Keratinocyte (primary cell): ENCODE measurements at regions not wholly inside any gene's neighbourhood (a gene's known extent, or its start where the extent isn't known, plus 50 kb on each side); places are given as distances from the start of the nearest gene placed in this dataset.

Experiments used
- DNase-seq: peaks from one replicate; pipeline ENCODE4 v3.0.0-alpha.2; 2011; ENCODE audit warnings: low read depth, missing footprints, low spot score
- FAIRE-seq: peaks from 2 replicates; lab custom pipeline; 2011; peaks lifted over from hg19 to GRCh38; lab: Jason Lieb, UNC
- H2AFZ ChIP-seq: 2 replicates; pipeline ENCODE4 v1.6.0; 2012; ENCODE audit warnings: low read length, control low read depth, inconsistent platforms; ENCODE audit not compliant: control insufficient read depth
- H3K27ac ChIP-seq: 2 replicates; pipeline ENCODE4 v1.5.1; 2011; ENCODE audit warnings: low read length; ENCODE audit not compliant: control insufficient read depth, insufficient read depth
- H3K27me3 ChIP-seq: 3 replicates; pipeline ENCODE4 v1.6.0; 2011; ENCODE audit warnings: low read length; ENCODE audit not compliant: control insufficient read depth, insufficient read depth; ENCODE audit errors: extremely low read depth
- H3K36me3 ChIP-seq, 2 experiments: 2 replicates in 1 of 2; 3 replicates in 1 of 2; pipeline ENCODE4 v1.5.1; 2011; ENCODE audit warnings: low read length in 2 of 2, mild to moderate bottlenecking in 1 of 2; ENCODE audit not compliant: control insufficient read depth in 2 of 2, insufficient read depth in 2 of 2; ENCODE audit errors: extremely low read depth in 1 of 2
- H3K4me1 ChIP-seq: 3 replicates; pipeline ENCODE4 v1.5.1; 2011; ENCODE audit warnings: low read length; ENCODE audit not compliant: control insufficient read depth, insufficient read depth; ENCODE audit errors: extremely low read depth
- H3K4me2 ChIP-seq: 3 replicates; pipeline ENCODE4 v1.6.0; 2011; ENCODE audit warnings: low read depth, low read length; ENCODE audit not compliant: control insufficient read depth, insufficient read depth; ENCODE audit errors: extremely low read depth
- H3K4me3 ChIP-seq, 3 experiments: fragments of 200-600 bp in 1 of 3; sonication (generic) in 1 of 3; 2 replicates in 2 of 3; 3 replicates in 1 of 3; pipeline ENCODE4 v1.5.1; 2011 to 2016; ENCODE audit warnings: low read length in 3 of 3, mild to moderate bottlenecking in 3 of 3, control low read depth in 2 of 3, inconsistent platforms in 1 of 3, low read depth in 1 of 3, mixed read lengths in 1 of 3, mixed run types in 1 of 3, moderate library complexity in 1 of 3; ENCODE audit not compliant: control insufficient read depth in 2 of 3, insufficient read depth in 2 of 3; ENCODE audit errors: extremely low read depth in 1 of 3
- H3K79me2 ChIP-seq: 2 replicates; pipeline ENCODE4 v1.6.0; 2012; ENCODE audit warnings: low read length; ENCODE audit not compliant: control insufficient read depth, insufficient read depth
- H3K9ac ChIP-seq: 3 replicates; pipeline ENCODE4 v1.6.0; 2011; ENCODE audit warnings: low read length; ENCODE audit not compliant: control insufficient read depth, insufficient read depth; ENCODE audit errors: extremely low read depth
- H3K9me1 ChIP-seq: 3 replicates; pipeline ENCODE4 v1.6.0; 2011; ENCODE audit warnings: low read length; ENCODE audit not compliant: control insufficient read depth, insufficient read depth; ENCODE audit errors: extremely low read depth
- H3K9me3 ChIP-seq: 2 replicates; pipeline ENCODE4 v1.5.1; 2012; ENCODE audit warnings: low read depth, low read length; ENCODE audit not compliant: control insufficient read depth
- H4K20me1 ChIP-seq: 3 replicates; pipeline ENCODE4 v1.6.0; 2011; ENCODE audit warnings: low read length; ENCODE audit not compliant: control insufficient read depth, insufficient read depth; ENCODE audit errors: extremely low read depth
- EZH2 ChIP-seq: IDR thresholded peaks from one replicate; pipeline ENCODE4 v1.6.1; 2012; ENCODE audit warnings: inconsistent platforms, mild to moderate bottlenecking, low read length, moderate library complexity
- dilution Hi-C: fragments of 300-500 bp; cut with MboI; formaldehyde crosslinking; loops from one replicate; pipeline ENCODE4 v1.7.0; 2020; ENCODE audit warnings: low sequenced_read_pairs; ENCODE audit not compliant: extremely low pct_ligation_motif_present
- TF ChIP-seq, protein P1 (sequence below), 3 experiments: IDR thresholded peaks in 1 of 3; conservative IDR thresholded peaks in 1 of 3; optimal IDR thresholded peaks in 1 of 3; 2 replicates in 2 of 3; 3 replicates in 1 of 3; pipeline versions ENCODE3 to v1.5.1; 2011; ENCODE audit warnings: low read length in 3 of 3, mild to moderate bottlenecking in 3 of 3, moderate library complexity in 2 of 3, control low read depth in 1 of 3, inconsistent platforms in 1 of 3; ENCODE audit not compliant: insufficient read depth in 2 of 3; ENCODE audit errors: extremely low read depth in 1 of 3

- Histone ChIP-seq H3K27me3 (peaks cover 4% of the 10 kb centered on the region), H3K9me1 (no peaks in the 10 kb centered on the region), H3K4me1 (no peaks in the 10 kb centered on the region), H3K4me3 (no peak overlapping the region), H3K79me2 (no peaks in the 10 kb centered on the region), H3K36me3 (no peaks in the 10 kb centered on the region), H3K9me3 (no peaks in the 10 kb centered on the region), H4K20me1 (no peaks in the 10 kb centered on the region), H3K4me2 (no peak overlapping the region), H3K9ac (no peak overlapping the region), H3K27ac (no peak overlapping the region), H2AFZ (no peak overlapping the region)
- FAIRE-seq = no peak
- no peak for DNase-seq
- TF ChIP-seq, protein P1, sequence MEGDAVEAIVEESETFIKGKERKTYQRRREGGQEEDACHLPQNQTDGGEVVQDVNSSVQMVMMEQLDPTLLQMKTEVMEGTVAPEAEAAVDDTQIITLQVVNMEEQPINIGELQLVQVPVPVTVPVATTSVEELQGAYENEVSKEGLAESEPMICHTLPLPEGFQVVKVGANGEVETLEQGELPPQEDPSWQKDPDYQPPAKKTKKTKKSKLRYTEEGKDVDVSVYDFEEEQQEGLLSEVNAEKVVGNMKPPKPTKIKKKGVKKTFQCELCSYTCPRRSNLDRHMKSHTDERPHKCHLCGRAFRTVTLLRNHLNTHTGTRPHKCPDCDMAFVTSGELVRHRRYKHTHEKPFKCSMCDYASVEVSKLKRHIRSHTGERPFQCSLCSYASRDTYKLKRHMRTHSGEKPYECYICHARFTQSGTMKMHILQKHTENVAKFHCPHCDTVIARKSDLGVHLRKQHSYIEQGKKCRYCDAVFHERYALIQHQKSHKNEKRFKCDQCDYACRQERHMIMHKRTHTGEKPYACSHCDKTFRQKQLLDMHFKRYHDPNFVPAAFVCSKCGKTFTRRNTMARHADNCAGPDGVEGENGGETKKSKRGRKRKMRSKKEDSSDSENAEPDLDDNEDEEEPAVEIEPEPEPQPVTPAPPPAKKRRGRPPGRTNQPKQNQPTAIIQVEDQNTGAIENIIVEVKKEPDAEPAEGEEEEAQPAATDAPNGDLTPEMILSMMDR (optimal IDR thresholded peaks at IDR 0.05 in 1 of 3, IDR thresholded peaks at IDR 0.05 in 1 of 3, conservative IDR thresholded peaks at IDR 0.05 in 1 of 3; ENCODE audit: extremely low read depth in 1 of 3, insufficient read depth in 2 of 3, low read length in 3 of 3) = no peak
- no peak for TF ChIP-seq EZH2
- dilution Hi-C loops = no loop called here
Observed at GRCh38 chr7:79823246-79823951, 311.2 kb upstream of the GNAI1 start.

DNA sequence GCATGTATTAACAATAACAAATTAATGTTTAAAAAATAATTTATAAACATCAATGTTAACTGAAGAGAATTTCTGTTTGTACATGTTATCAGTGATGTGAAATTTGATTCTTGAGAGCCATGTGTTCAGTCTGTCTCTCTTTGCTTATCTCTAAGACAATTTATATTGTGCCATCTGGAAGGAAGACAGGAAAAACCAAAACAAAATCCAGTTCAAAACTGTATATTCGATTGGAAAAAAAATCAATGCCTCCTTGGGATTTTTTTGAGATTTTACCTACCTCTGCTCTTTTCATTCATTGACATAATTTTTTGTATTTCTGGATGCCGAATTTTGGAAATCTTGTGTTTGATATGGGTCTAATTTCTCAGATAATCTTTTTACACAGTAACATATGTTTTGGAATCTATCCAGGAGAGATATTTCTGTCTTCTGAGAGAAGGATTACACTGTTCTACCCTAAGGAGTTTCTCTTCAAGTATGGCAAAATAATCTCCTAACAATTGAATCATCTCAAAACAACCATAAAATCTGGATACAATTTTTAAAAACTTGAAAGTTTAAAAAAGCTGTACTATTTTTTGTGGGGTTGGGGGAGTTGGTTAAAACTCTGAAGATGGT lies 311.9 kb upstream of the GNAI1 start:
- DNase-seq (no peak), FAIRE-seq (no peak)
- Histone ChIP-seq H3K79me2 (no peaks in the 10 kb centered on the region), H2AFZ (no peak overlapping the region), H4K20me1 (no peaks in the 10 kb centered on the region), H3K9ac (no peak overlapping the region), H3K4me3 (no peak overlapping the region), H3K9me3 (no peaks in the 10 kb centered on the region), H3K4me1 (no peaks in the 10 kb centered on the region), H3K9me1 (no peaks in the 10 kb centered on the region), H3K4me2 (no peak overlapping the region), H3K27ac (no peak overlapping the region), H3K36me3 (no peaks in the 10 kb centered on the region), H3K27me3 (peaks cover 4% of the 10 kb centered on the region)
- dilution Hi-C loops = no loop called here
- TF ChIP-seq, protein P1 (optimal IDR thresholded peaks at IDR 0.05 in 1 of 3, IDR thresholded peaks at IDR 0.05 in 1 of 3, conservative IDR thresholded peaks at IDR 0.05 in 1 of 3; ENCODE audit: extremely low read depth in 1 of 3, insufficient read depth in 2 of 3, low read length in 3 of 3) = no peak
- TF ChIP-seq EZH2 = no peak
